Neuronal stem cell (in vitro differentiated cells): ENCODE measurements at regions not wholly inside any gene's neighbourhood (a gene's known extent, or its start where the extent isn't known, plus 50 kb on each side); places are given as distances from the start of the nearest gene placed in this dataset.

Source experiments
- DNase-seq: peaks from one replicate; pipeline ENCODE4 v3.0.0-alpha.2; 2013; ENCODE audit warnings: low spot score
- H2AFZ ChIP-seq: one replicate; pipeline ENCODE4 v1.6.1; 2013; ENCODE audit warnings: mild to moderate bottlenecking, low read length, inconsistent platforms
- H2AK5ac ChIP-seq: 2 replicates; pipeline ENCODE4 v1.6.1; 2013; ENCODE audit warnings: low read depth, mild to moderate bottlenecking, inconsistent platforms, low read length, moderate library complexity, mixed read lengths
- H2BK120ac ChIP-seq: 2 replicates; pipeline ENCODE4 v1.6.1; 2013; ENCODE audit warnings: low read depth, mild to moderate bottlenecking, inconsistent platforms, low read length, moderate library complexity, mixed read lengths
- H2BK12ac ChIP-seq: one replicate; pipeline ENCODE4 v1.6.1; 2013; ENCODE audit warnings: low read length, inconsistent platforms
- H2BK15ac ChIP-seq: 2 replicates; pipeline ENCODE4 v1.6.1; 2013; ENCODE audit warnings: mild to moderate bottlenecking, low read length, inconsistent platforms, mixed read lengths
- H2BK5ac ChIP-seq: one replicate; pipeline ENCODE4 v1.6.1; 2013; ENCODE audit warnings: inconsistent platforms, mild to moderate bottlenecking, low read length, moderate library complexity
- H3K14ac ChIP-seq: one replicate; pipeline ENCODE4 v1.6.1; 2013; ENCODE audit warnings: low read length, inconsistent platforms
- H3K18ac ChIP-seq: 2 replicates; pipeline ENCODE4 v1.6.1; 2013; ENCODE audit warnings: low read length, inconsistent platforms
- H3K23ac ChIP-seq: 2 replicates; pipeline ENCODE4 v1.6.1; 2013; ENCODE audit warnings: low read depth, mild to moderate bottlenecking, mixed read lengths, low read length, inconsistent platforms; ENCODE audit not compliant: poor library complexity
- H3K27ac ChIP-seq: replicated peaks from 3 replicates; pipeline ENCODE4 v1.5.1; 2013; ENCODE audit warnings: low read length, inconsistent platforms
- H3K27me3 ChIP-seq, 3 experiments: 2 replicates each; pipeline ENCODE4 v1.6.1; 2013; ENCODE audit warnings: low read length in 3 of 3, mild to moderate bottlenecking in 2 of 3, inconsistent platforms in 1 of 3, low read depth in 1 of 3, mixed read lengths in 1 of 3, moderate library complexity in 1 of 3; ENCODE audit not compliant: control insufficient read depth in 3 of 3, insufficient read depth in 3 of 3
- H3K36me3 ChIP-seq, 2 donors: replicated peaks in 1 of 2; 2 replicates each; pipeline ENCODE4 v1.6.1; 2013; ENCODE audit warnings: low read length in 2 of 2; ENCODE audit not compliant: control insufficient read depth in 2 of 2, insufficient read depth in 2 of 2
- H3K4ac ChIP-seq: 2 replicates; pipeline ENCODE4 v1.6.1; 2013; ENCODE audit warnings: inconsistent platforms, mild to moderate bottlenecking, low read length, moderate library complexity
- H3K4me1 ChIP-seq, 2 donors: 1 replicate in 1 of 2; 2 replicates in 1 of 2; pipeline ENCODE4 v1.6.1; 2013; ENCODE audit warnings: low read length in 2 of 2, low read depth in 1 of 2; ENCODE audit not compliant: control insufficient read depth in 2 of 2, insufficient read depth in 1 of 2
- H3K4me2 ChIP-seq: one replicate; pipeline ENCODE4 v1.6.1; 2013; ENCODE audit warnings: mild to moderate bottlenecking, low read length, inconsistent platforms; ENCODE audit not compliant: insufficient read depth, poor library complexity, severe bottlenecking
- H3K4me3 ChIP-seq, 2 donors: 2 replicates each; pipeline ENCODE4 v1.5.1; 2013; ENCODE audit warnings: low read length in 2 of 2, mild to moderate bottlenecking in 2 of 2, inconsistent platforms in 1 of 2, moderate library complexity in 1 of 2
- H3K79me1 ChIP-seq: one replicate; pipeline ENCODE4 v1.6.1; 2013; ENCODE audit warnings: low read depth, mild to moderate bottlenecking, inconsistent platforms, low read length, moderate library complexity
- H3K9ac ChIP-seq: one replicate; pipeline ENCODE4 v1.6.1; 2013; ENCODE audit warnings: mild to moderate bottlenecking, low read depth, low read length, inconsistent platforms; ENCODE audit not compliant: poor library complexity
- H3K9me3 ChIP-seq, 2 donors: replicated peaks in 1 of 2; 2 replicates each; pipeline versions ENCODE3 to v1.6.1; 2013; ENCODE audit warnings: low read length in 2 of 2, mild to moderate bottlenecking in 2 of 2, inconsistent platforms in 1 of 2, low read depth in 1 of 2, mixed read lengths in 1 of 2, moderate library complexity in 1 of 2; ENCODE audit not compliant: control insufficient read depth in 2 of 2, insufficient read depth in 1 of 2
- H4K8ac ChIP-seq: one replicate; pipeline ENCODE4 v1.6.1; 2013; ENCODE audit warnings: low read depth, mild to moderate bottlenecking, inconsistent platforms, low read length, moderate library complexity
- H4K91ac ChIP-seq: one replicate; pipeline ENCODE4 v1.6.1; 2013; ENCODE audit warnings: low read length, low read depth, mild to moderate bottlenecking, inconsistent platforms; ENCODE audit not compliant: poor library complexity
- WGBS, 2 donors: extraction: QIAGEN DNeasy Blood & Tissue Kit; methylation state at CpG; one replicate each; pipeline ENCODE4 v1.1.7; 2013; ENCODE audit warnings: missing lambda C conversion rate in 2 of 2, mixed read lengths in 1 of 2; ENCODE audit not compliant: insufficient read length in 2 of 2, insufficient replicate concordance in 1 of 2; ENCODE audit errors: extremely low coverage in 2 of 2; 5-methylcytosine and 5-hydroxymethylcytosine counted together

- no peak overlapping the region for H3K14ac ChIP-seq
- no peaks in the 10 kb centered on the region for H3K36me3 ChIP-seq
- no peaks in the 10 kb centered on the region for H3K4me1 ChIP-seq
- no peak overlapping the region for H3K27ac ChIP-seq
- H4K91ac ChIP-seq = no peak overlapping the region
- H3K4me2 ChIP-seq = no peak overlapping the region
- H2AK5ac ChIP-seq = no peak overlapping the region
- no peak overlapping the region for H3K4me3 ChIP-seq
- no peak overlapping the region for H2BK15ac ChIP-seq
- no peak overlapping the region for H3K18ac ChIP-seq
- no peaks in the 10 kb centered on the region for H3K79me1 ChIP-seq
- WGBS, 2 donors = no CpG with 5 or more reads among the region's 4 CpGs
- no peak overlapping the region for H3K9ac ChIP-seq
- H3K27me3 ChIP-seq = no peaks in the 10 kb centered on the region
- no peaks in the 10 kb centered on the region for H3K9me3 ChIP-seq
- H3K4ac ChIP-seq = no peak overlapping the region
- H2BK120ac ChIP-seq = no peak overlapping the region
- no peak overlapping the region for H3K23ac ChIP-seq
- DNase-seq = no peak
- H2BK5ac ChIP-seq = no peak overlapping the region
- no peak overlapping the region for H2AFZ ChIP-seq
- no peak overlapping the region for H4K8ac ChIP-seq
- H2BK12ac ChIP-seq = no peak overlapping the region
These were observed 69.0 kb upstream of the FAM9B start for GRCh38 chrX:9102956-9103355.

- Histone ChIP-seq H4K91ac (no peak overlapping the region), H2BK5ac (no peak overlapping the region), H3K4ac (no peak overlapping the region), H3K18ac (no peak overlapping the region), H3K4me2 (no peak overlapping the region), H3K14ac (no peak overlapping the region), H3K4me3 (no peak overlapping the region), H3K9me3 (no peaks in the 10 kb centered on the region), H2BK12ac (no peak overlapping the region), H3K79me1 (no peaks in the 10 kb centered on the region), H2AFZ (no peak overlapping the region), H4K8ac (no peak overlapping the region), H2AK5ac (no peak overlapping the region), H2BK120ac (no peak overlapping the region), H3K4me1 (no peaks in the 10 kb centered on the region), H2BK15ac (no peak overlapping the region), H3K27ac (no peak overlapping the region), H3K9ac (no peak overlapping the region), H3K27me3 (no peaks in the 10 kb centered on the region), H3K23ac (no peak overlapping the region), H3K36me3 (no peaks in the 10 kb centered on the region)
- DNase-seq = no peak
- WGBS, 2 donors = no CpG with 5 or more reads among the region's 1 CpG
These were observed 74.1 kb upstream of the FAM9B start for GRCh38 chrX:9108054-9108453.

- H3K27ac ChIP-seq = no peak overlapping the region
- no peak overlapping the region for H2AK5ac ChIP-seq
- H3K14ac ChIP-seq = no peak overlapping the region
- H3K4me3 ChIP-seq = no peak overlapping the region
- H3K9ac ChIP-seq = no peak overlapping the region
- no peaks in the 10 kb centered on the region for H3K79me1 ChIP-seq
- no peak overlapping the region for H2AFZ ChIP-seq
- H2BK5ac ChIP-seq = no peak overlapping the region
- no peak overlapping the region for H2BK120ac ChIP-seq
- WGBS, 2 donors = no CpG with 5 or more reads among the region's 5 CpGs
- H3K36me3 ChIP-seq = no peaks in the 10 kb centered on the region
- no peak for DNase-seq
- H3K4ac ChIP-seq = no peak overlapping the region
- no peaks in the 10 kb centered on the region for H3K27me3 ChIP-seq
- H3K23ac ChIP-seq = no peak overlapping the region
- H3K9me3 ChIP-seq = no peaks in the 10 kb centered on the region
- H4K8ac ChIP-seq = no peak overlapping the region
- H3K18ac ChIP-seq = no peak overlapping the region
- no peak overlapping the region for H2BK15ac ChIP-seq
- H2BK12ac ChIP-seq = no peak overlapping the region
- no peak overlapping the region for H3K4me2 ChIP-seq
- no peak overlapping the region for H4K91ac ChIP-seq
- no peaks in the 10 kb centered on the region for H3K4me1 ChIP-seq
These were observed 76.9 kb upstream of the FAM9B start for GRCh38 chrX:9110808-9111207.

- no peaks in the 10 kb centered on the region for H3K9me3 ChIP-seq
- no peak overlapping the region for H2AK5ac ChIP-seq
- no peak for DNase-seq
- no peak overlapping the region for H3K23ac ChIP-seq
- no peak overlapping the region for H2AFZ ChIP-seq
- H3K14ac ChIP-seq = no peak overlapping the region
- H3K4me2 ChIP-seq = no peak overlapping the region
- no peak overlapping the region for H2BK15ac ChIP-seq
- no peak overlapping the region for H4K8ac ChIP-seq
- no peak overlapping the region for H3K18ac ChIP-seq
- WGBS, 2 donors = no CpG with 5 or more reads among the region's 2 CpGs
- H3K79me1 ChIP-seq = no peaks in the 10 kb centered on the region
- H2BK120ac ChIP-seq = no peak overlapping the region
- H3K9ac ChIP-seq = no peak overlapping the region
- no peak overlapping the region for H2BK5ac ChIP-seq
- H3K27ac ChIP-seq = no peak overlapping the region
- no peaks in the 10 kb centered on the region for H3K4me1 ChIP-seq
- H4K91ac ChIP-seq = no peak overlapping the region
- no peaks in the 10 kb centered on the region for H3K36me3 ChIP-seq
- no peak overlapping the region for H3K4ac ChIP-seq
- H2BK12ac ChIP-seq = no peak overlapping the region
- no peaks in the 10 kb centered on the region for H3K27me3 ChIP-seq
- H3K4me3 ChIP-seq = no peak overlapping the region
These were observed 80.3 kb upstream of the FAM9B start for GRCh38 chrX:9114245-9114644.
